SH-SY5Y (cell line): ENCODE measurements at regions not wholly inside any gene's neighbourhood (a gene's known extent, or its start where the extent isn't known, plus 50 kb on each side); places are given as distances from the start of the nearest gene placed in this dataset.

Experiments
- GATA2 ChIP-seq: IDR thresholded peaks from 2 replicates; pipeline ENCODE4 v1.6.1; 2011; ENCODE audit warnings: mild to moderate bottlenecking, low read depth, low read length
- GATA3 ChIP-seq: IDR thresholded peaks from 2 replicates; pipeline ENCODE4 v1.6.1; 2011; ENCODE audit warnings: low read depth, mild to moderate bottlenecking, low read length, moderate library complexity

- TF ChIP-seq GATA2: no peak
- TF ChIP-seq GATA3: no peak
These were observed 145.2 kb upstream of the TMCC3 start for GRCh38 chr12:94795520-94795919.
